Spleen (tissue), 7 donors: ENCODE measurements at regions not wholly inside any gene's neighbourhood (a gene's known extent, or its start where the extent isn't known, plus 50 kb on each side); places are given as distances from the start of the nearest gene placed in this dataset.

Experiments
- POLR2AphosphoS5 ChIP-seq, 3 donors: sonication (generic); formaldehyde crosslinking; IDR thresholded peaks; one replicate each; pipeline ENCODE4 v1.5.1; 2017; ENCODE audit warnings: antibody characterized with exemption in 3 of 3
- TF ChIP-seq, protein P1 (sequence below), 11 experiments: fragments of 200-600 bp in 7 of 11; fragments of 450-650 bp in 4 of 11; sonication (generic) in 4 of 11; IDR thresholded peaks in 8 of 11; conservative IDR thresholded peaks in 3 of 11; 1 replicate in 7 of 11; 2 replicates in 4 of 11; pipeline versions ENCODE4 v1.4.0 to v1.8.0; 2016 to 2021; ENCODE audit warnings: antibody characterized with exemption in 11 of 11, inconsistent platforms in 4 of 11, mild to moderate bottlenecking in 1 of 11
- donor health status: DM: no; HTN: no; CAD: no; lungs with moderate emphysema.
- donor health status: DM: no; HTN: no; CAD: no.
- donor health status: DM: no; HTN: no; CAD: no.

- TF ChIP-seq, protein P1, sequence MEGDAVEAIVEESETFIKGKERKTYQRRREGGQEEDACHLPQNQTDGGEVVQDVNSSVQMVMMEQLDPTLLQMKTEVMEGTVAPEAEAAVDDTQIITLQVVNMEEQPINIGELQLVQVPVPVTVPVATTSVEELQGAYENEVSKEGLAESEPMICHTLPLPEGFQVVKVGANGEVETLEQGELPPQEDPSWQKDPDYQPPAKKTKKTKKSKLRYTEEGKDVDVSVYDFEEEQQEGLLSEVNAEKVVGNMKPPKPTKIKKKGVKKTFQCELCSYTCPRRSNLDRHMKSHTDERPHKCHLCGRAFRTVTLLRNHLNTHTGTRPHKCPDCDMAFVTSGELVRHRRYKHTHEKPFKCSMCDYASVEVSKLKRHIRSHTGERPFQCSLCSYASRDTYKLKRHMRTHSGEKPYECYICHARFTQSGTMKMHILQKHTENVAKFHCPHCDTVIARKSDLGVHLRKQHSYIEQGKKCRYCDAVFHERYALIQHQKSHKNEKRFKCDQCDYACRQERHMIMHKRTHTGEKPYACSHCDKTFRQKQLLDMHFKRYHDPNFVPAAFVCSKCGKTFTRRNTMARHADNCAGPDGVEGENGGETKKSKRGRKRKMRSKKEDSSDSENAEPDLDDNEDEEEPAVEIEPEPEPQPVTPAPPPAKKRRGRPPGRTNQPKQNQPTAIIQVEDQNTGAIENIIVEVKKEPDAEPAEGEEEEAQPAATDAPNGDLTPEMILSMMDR (IDR thresholded peaks at IDR 0.05 in 8 of 11, conservative IDR thresholded peaks at IDR 0.05 in 3 of 11), result no peak
- no peak for TF ChIP-seq POLR2AphosphoS5 (IDR thresholded peaks at IDR 0.05)
Observed at GRCh38 chr2:102091121-102091520, 51.4 kb upstream of the IL1R1 start.
